ENCODE measurements at regions not wholly inside any gene's neighbourhood (a gene's known extent, or its start where the extent isn't known, plus 50 kb on each side); places are given as distances from the start of the nearest gene placed in this dataset.

- Histone ChIP-seq H3K9me3 (ENCODE audit: control insufficient read depth in 2 of 2, insufficient read depth in 1 of 2, low read length in 1 of 2) (no peaks in the 10 kb centered on the region), H3K27ac (ENCODE audit: low read depth in 1 of 2, low read length in 1 of 2) (no peak overlapping the region), H3K27me3 (ENCODE audit: control insufficient read depth in 2 of 2, insufficient read depth in 1 of 2, low read length in 1 of 2) (no peaks in the 10 kb centered on the region), H3K36me3 (ENCODE audit: control insufficient read depth in 2 of 2, insufficient read depth in 2 of 2, low read length in 1 of 2) (no peaks in the 10 kb centered on the region), H3K4me1 (ENCODE audit: control insufficient read depth in 2 of 2, insufficient read depth in 2 of 2, low read length in 2 of 2) (no peaks in the 10 kb centered on the region), H3K4me3 (ENCODE audit: low read length in 2 of 2) (no peak overlapping the region)
- 93% methylated on average over 3 of the region's 3 CpGs for WGBS
- DNase-seq (ENCODE audit: low read depth in 6 of 9, low spot score in 9 of 9) = no peak
Observed at GRCh38 chr10:65320236-65321026, 1605.4 kb upstream of the LRRTM3 start.

DNA sequence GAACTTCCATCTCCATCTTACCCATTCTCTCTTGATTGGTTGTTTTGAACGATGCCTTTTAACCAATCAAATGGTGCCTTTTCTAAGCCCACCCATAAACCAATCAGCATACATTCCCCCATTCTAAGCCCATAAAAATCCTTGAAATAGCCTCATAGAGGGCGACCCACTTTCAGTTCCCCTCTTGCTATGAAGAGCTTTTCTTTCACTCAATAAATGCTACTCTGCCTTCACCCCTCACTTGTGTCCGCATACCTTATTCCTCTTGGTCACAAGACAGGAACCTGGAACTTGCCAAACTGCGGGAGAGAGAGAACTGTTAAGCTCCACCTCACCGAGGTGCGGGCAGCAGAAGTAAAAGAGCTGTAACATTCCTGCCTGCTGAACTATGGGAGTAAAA lies 1602.0 kb upstream of the LRRTM3 start:
- WGBS = 94% methylated on average over 6 of the region's 6 CpGs
- no peaks in the 10 kb centered on the region for H3K4me1 ChIP-seq (ENCODE audit: control insufficient read depth in 2 of 2, insufficient read depth in 2 of 2, low read length in 2 of 2)

DNA sequence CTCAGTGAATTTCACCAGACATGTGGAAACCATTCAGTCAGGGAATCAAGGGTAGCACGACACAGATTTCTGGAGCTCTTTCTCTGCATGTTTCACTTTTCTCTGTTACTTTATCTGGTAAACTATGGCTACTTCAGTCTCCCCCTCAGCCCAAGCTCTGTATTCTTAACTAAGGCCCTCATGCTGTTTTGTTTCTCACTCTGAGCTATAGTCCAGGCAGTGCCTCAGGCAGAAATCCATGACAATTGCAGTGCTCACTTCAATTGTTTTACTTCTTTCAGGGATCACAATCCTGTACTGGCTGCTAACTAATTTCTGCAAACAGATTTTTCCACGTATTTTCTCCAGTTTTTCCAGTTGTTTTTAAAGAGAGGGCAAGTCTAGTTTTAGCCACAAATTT lies 1599.9 kb upstream of the LRRTM3 start:
- Histone ChIP-seq H3K4me3 (ENCODE audit: low read length in 2 of 2) (no peak overlapping the region), H3K36me3 (ENCODE audit: control insufficient read depth in 2 of 2, insufficient read depth in 2 of 2, low read length in 1 of 2) (no peaks in the 10 kb centered on the region), H3K27ac (ENCODE audit: low read depth in 1 of 2, low read length in 1 of 2) (no peak overlapping the region), H3K27me3 (ENCODE audit: control insufficient read depth in 2 of 2, insufficient read depth in 1 of 2, low read length in 1 of 2) (no peaks in the 10 kb centered on the region), H3K9me3 (ENCODE audit: control insufficient read depth in 2 of 2, insufficient read depth in 1 of 2, low read length in 1 of 2) (no peaks in the 10 kb centered on the region), H3K4me1 (ENCODE audit: control insufficient read depth in 2 of 2, insufficient read depth in 2 of 2, low read length in 2 of 2) (no peaks in the 10 kb centered on the region)
- WGBS = 74% methylated on average over 2 of the region's 2 CpGs
- no peak for DNase-seq (ENCODE audit: low read depth in 6 of 9, low spot score in 9 of 9)

More for the DNA sequence above, 1602.0 kb upstream of the LRRTM3 start:
- DNase-seq (ENCODE audit: low read depth in 6 of 9, low spot score in 9 of 9) = no peak
- Histone ChIP-seq H3K27me3 (ENCODE audit: control insufficient read depth in 2 of 2, insufficient read depth in 1 of 2, low read length in 1 of 2) (no peaks in the 10 kb centered on the region), H3K9me3 (ENCODE audit: control insufficient read depth in 2 of 2, insufficient read depth in 1 of 2, low read length in 1 of 2) (no peaks in the 10 kb centered on the region), H3K36me3 (ENCODE audit: control insufficient read depth in 2 of 2, insufficient read depth in 2 of 2, low read length in 1 of 2) (no peaks in the 10 kb centered on the region), H3K27ac (ENCODE audit: low read depth in 1 of 2, low read length in 1 of 2) (no peak overlapping the region), H3K4me3 (ENCODE audit: low read length in 2 of 2) (no peak overlapping the region)

DNA sequence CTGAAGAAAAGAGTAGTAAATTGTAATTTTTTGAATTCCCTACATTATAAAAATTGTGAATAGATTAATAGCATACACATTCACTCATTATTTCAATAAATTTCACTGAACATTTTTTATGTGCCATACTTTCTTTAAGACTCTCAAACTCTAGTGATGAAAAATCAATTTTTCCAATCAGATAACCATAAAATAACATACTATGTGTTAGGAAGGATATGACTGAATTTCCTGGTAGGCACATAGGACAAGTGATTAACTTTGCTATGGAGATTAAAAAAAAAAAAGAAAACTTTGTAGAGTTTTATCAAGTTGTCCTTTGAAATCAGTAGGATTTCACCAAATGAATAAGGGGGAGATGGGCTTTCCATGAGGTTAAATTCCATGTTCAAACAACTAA lies 1597.3 kb upstream of the LRRTM3 start:
- no peak for DNase-seq (ENCODE audit: low read depth in 6 of 9, low spot score in 9 of 9)
- Histone ChIP-seq H3K4me1 (ENCODE audit: control insufficient read depth in 2 of 2, insufficient read depth in 2 of 2, low read length in 2 of 2) (no peaks in the 10 kb centered on the region), H3K27ac (ENCODE audit: low read depth in 1 of 2, low read length in 1 of 2) (no peak overlapping the region), H3K36me3 (ENCODE audit: control insufficient read depth in 2 of 2, insufficient read depth in 2 of 2, low read length in 1 of 2) (no peaks in the 10 kb centered on the region), H3K9me3 (ENCODE audit: control insufficient read depth in 2 of 2, insufficient read depth in 1 of 2, low read length in 1 of 2) (no peaks in the 10 kb centered on the region), H3K27me3 (ENCODE audit: control insufficient read depth in 2 of 2, insufficient read depth in 1 of 2, low read length in 1 of 2) (no peaks in the 10 kb centered on the region), H3K4me3 (ENCODE audit: low read length in 2 of 2) (no peak overlapping the region)

DNA sequence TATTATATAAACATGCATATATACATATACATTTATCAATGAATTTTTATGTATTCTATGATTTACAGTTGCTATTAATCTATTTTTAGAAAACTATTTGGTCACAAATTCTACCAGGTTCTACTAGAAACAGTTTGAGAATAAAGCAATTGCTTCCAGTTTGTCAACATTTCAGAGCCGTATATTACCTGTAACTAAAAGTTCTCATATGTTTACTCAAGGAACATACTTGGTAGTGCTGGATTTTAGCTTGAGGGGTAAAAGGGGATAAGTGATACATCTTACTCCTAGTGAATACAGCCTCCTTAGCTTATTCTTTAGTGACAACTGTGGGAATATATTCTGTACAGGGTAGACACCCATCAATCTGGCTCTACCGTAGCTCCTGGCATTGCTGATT lies 1590.5 kb upstream of the LRRTM3 start:
- H3K4me3 ChIP-seq (ENCODE audit: low read length in 2 of 2) = no peak overlapping the region
- no peak overlapping the region for H3K27ac ChIP-seq (ENCODE audit: low read depth in 1 of 2, low read length in 1 of 2)
- no peaks in the 10 kb centered on the region for H3K4me1 ChIP-seq (ENCODE audit: control insufficient read depth in 2 of 2, insufficient read depth in 2 of 2, low read length in 2 of 2)
- H3K36me3 ChIP-seq (ENCODE audit: control insufficient read depth in 2 of 2, insufficient read depth in 2 of 2, low read length in 1 of 2) = no peaks in the 10 kb centered on the region
- WGBS = 96% methylated on average over 2 of the region's 2 CpGs
- DNase-seq (ENCODE audit: low read depth in 6 of 9, low spot score in 9 of 9) = no peak
- H3K27me3 ChIP-seq (ENCODE audit: control insufficient read depth in 2 of 2, insufficient read depth in 1 of 2, low read length in 1 of 2) = no peaks in the 10 kb centered on the region
- no peaks in the 10 kb centered on the region for H3K9me3 ChIP-seq (ENCODE audit: control insufficient read depth in 2 of 2, insufficient read depth in 1 of 2, low read length in 1 of 2)

- Histone ChIP-seq H3K27me3 (ENCODE audit: control insufficient read depth in 2 of 2, insufficient read depth in 1 of 2, low read length in 1 of 2) (no peaks in the 10 kb centered on the region), H3K27ac (ENCODE audit: low read depth in 1 of 2, low read length in 1 of 2) (no peak overlapping the region), H3K4me1 (ENCODE audit: control insufficient read depth in 2 of 2, insufficient read depth in 2 of 2, low read length in 2 of 2) (no peaks in the 10 kb centered on the region), H3K36me3 (ENCODE audit: control insufficient read depth in 2 of 2, insufficient read depth in 2 of 2, low read length in 1 of 2) (no peaks in the 10 kb centered on the region), H3K9me3 (ENCODE audit: control insufficient read depth in 2 of 2, insufficient read depth in 1 of 2, low read length in 1 of 2) (no peaks in the 10 kb centered on the region), H3K4me3 (ENCODE audit: low read length in 2 of 2) (no peak overlapping the region)
- 90% methylated on average over 1 of the region's 1 CpG for WGBS
- DNase-seq (ENCODE audit: low read depth in 6 of 9, low spot score in 9 of 9) = no peak
Observed at GRCh38 chr10:65340340-65340739, 1585.5 kb upstream of the LRRTM3 start.

- no peaks in the 10 kb centered on the region for H3K9me3 ChIP-seq (ENCODE audit: control insufficient read depth in 2 of 2, insufficient read depth in 1 of 2, low read length in 1 of 2)
- 27% methylated on average over 4 of the region's 4 CpGs for WGBS
- H3K4me1 ChIP-seq (ENCODE audit: control insufficient read depth in 2 of 2, insufficient read depth in 2 of 2, low read length in 2 of 2) = no peaks in the 10 kb centered on the region
- no peaks in the 10 kb centered on the region for H3K27me3 ChIP-seq (ENCODE audit: control insufficient read depth in 2 of 2, insufficient read depth in 1 of 2, low read length in 1 of 2)
- DNase-seq (ENCODE audit: low read depth in 6 of 9, low spot score in 9 of 9) = no peak
- H3K36me3 ChIP-seq (ENCODE audit: control insufficient read depth in 2 of 2, insufficient read depth in 2 of 2, low read length in 1 of 2) = no peaks in the 10 kb centered on the region
- H3K27ac ChIP-seq (ENCODE audit: low read depth in 1 of 2, low read length in 1 of 2) = no peak overlapping the region
- H3K4me3 ChIP-seq (ENCODE audit: low read length in 2 of 2) = no peak overlapping the region
Observed at GRCh38 chr10:65341323-65341925, 1584.4 kb upstream of the LRRTM3 start.

- Histone ChIP-seq H3K27me3 (ENCODE audit: control insufficient read depth in 2 of 2, insufficient read depth in 1 of 2, low read length in 1 of 2) (no peaks in the 10 kb centered on the region), H3K36me3 (ENCODE audit: control insufficient read depth in 2 of 2, insufficient read depth in 2 of 2, low read length in 1 of 2) (no peaks in the 10 kb centered on the region), H3K27ac (ENCODE audit: low read depth in 1 of 2, low read length in 1 of 2) (no peak overlapping the region), H3K9me3 (ENCODE audit: control insufficient read depth in 2 of 2, insufficient read depth in 1 of 2, low read length in 1 of 2) (no peaks in the 10 kb centered on the region), H3K4me1 (ENCODE audit: control insufficient read depth in 2 of 2, insufficient read depth in 2 of 2, low read length in 2 of 2) (no peaks in the 10 kb centered on the region), H3K4me3 (ENCODE audit: low read length in 2 of 2) (no peak overlapping the region)
- no peak for DNase-seq (ENCODE audit: low read depth in 6 of 9, low spot score in 9 of 9)
- WGBS = 90% methylated on average over 1 of the region's 1 CpG
Observed at GRCh38 chr10:65342245-65342644, 1583.6 kb upstream of the LRRTM3 start.

GRCh38 chr10:65346466-65346865 lies 1579.4 kb upstream of the LRRTM3 start:
- H3K4me3 ChIP-seq (ENCODE audit: low read length in 2 of 2) = no peak overlapping the region
- H3K27me3 ChIP-seq (ENCODE audit: control insufficient read depth in 2 of 2, insufficient read depth in 1 of 2, low read length in 1 of 2) = no peaks in the 10 kb centered on the region
- DNase-seq (ENCODE audit: low read depth in 6 of 9, low spot score in 9 of 9) = no peak
- 87% methylated on average over 3 of the region's 3 CpGs for WGBS
- peaks cover 0 to 3% of the 10 kb centered on the region in 2 donors for H3K9me3 ChIP-seq (ENCODE audit: control insufficient read depth in 2 of 2, insufficient read depth in 1 of 2, low read length in 1 of 2)
- no peak overlapping the region for H3K27ac ChIP-seq (ENCODE audit: low read depth in 1 of 2, low read length in 1 of 2)
- no peaks in the 10 kb centered on the region for H3K4me1 ChIP-seq (ENCODE audit: control insufficient read depth in 2 of 2, insufficient read depth in 2 of 2, low read length in 2 of 2)
- H3K36me3 ChIP-seq (ENCODE audit: control insufficient read depth in 2 of 2, insufficient read depth in 2 of 2, low read length in 1 of 2) = no peaks in the 10 kb centered on the region

All from thymus (tissue), 11 donors.